GM21360 (cell line): ENCODE measurements at regions not wholly inside any gene's neighbourhood (a gene's known extent, or its start where the extent isn't known, plus 50 kb on each side); places are given as distances from the start of the nearest gene placed in this dataset.

ENCODE experiments used
- ATAC-seq: cut with Tn5 transposase; IDR thresholded peaks from one replicate; pipeline ENCODE4 v1.9.1; 2021; ENCODE audit warnings: mild to moderate bottlenecking, moderate library complexity; ENCODE audit not compliant: unreplicated experiment

GRCh38 chr6:62345446-62345845 lies 59.4 kb upstream of the KHDRBS2 start:
- no peak for ATAC-seq

- ATAC-seq = no peak
Observed at GRCh38 chr6:62344850-62345249, 58.8 kb upstream of the KHDRBS2 start.

GRCh38 chr6:62338477-62338876 lies 52.5 kb upstream of the KHDRBS2 start:
- no peak for ATAC-seq
